GM12878 (cell line): ENCODE measurements at regions not wholly inside any gene's neighbourhood (a gene's known extent, or its start where the extent isn't known, plus 50 kb on each side); places are given as distances from the start of the nearest gene placed in this dataset.

Experiments used
- ATAC-seq: fragments of 200-7000 bp; cut with Tn5 transposase; 3 replicates; pipeline ENCODE4 v1.9.1; 2020; ENCODE audit warnings: mild to moderate bottlenecking, moderate library complexity
- BruUV-seq: library from RNA; stranded (reverse); fragments of 400-500 nt; replicated peaks from 2 replicates; lab custom pipeline; 2021; lab: Mats Ljungman, UMichigan
- CTCF ChIA-PET: fragments of 300-600 bp; sonication (Branson Sonifier 250); formaldehyde crosslinking; extraction: SDS; loops from one replicate; lab custom pipeline; 2021; ENCODE audit warnings: inconsistent platforms; lab: Yijun Ruan, JAX
- POLR2A ChIA-PET: fragments of 350-600 bp; formaldehyde crosslinking; extraction: SDS; loops from one replicate; lab custom pipeline; 2021; ENCODE audit warnings: inconsistent platforms; lab: Charles Lee
- RAD21 ChIA-PET: fragments of 300-600 bp; sonication (Branson Sonifier 250); formaldehyde crosslinking; loops from one replicate; lab custom pipeline; 2023; ENCODE audit warnings: antibody characterized with exemption; ENCODE audit not compliant: unreplicated experiment; lab: Charles Lee
- SMC1A ChIA-PET: fragments of 300-600 bp; sonication (Branson Sonifier 250); formaldehyde crosslinking; loops from one replicate; lab custom pipeline; 2023; ENCODE audit not compliant: unreplicated experiment, uncharacterized antibody; lab: Charles Lee
- DNase-seq: peaks from one replicate; pipeline ENCODE4 v3.0.0-alpha.2; 2011; ENCODE audit warnings: low read depth, low spot score
- FAIRE-seq: peaks from 3 replicates; lab custom pipeline; 2011; peaks lifted over from hg19 to GRCh38; lab: Jason Lieb, UNC
- H2AFZ ChIP-seq: 2 replicates; pipeline ENCODE4 v1.6.0; 2011; ENCODE audit warnings: low read depth, low read length, control low read depth; ENCODE audit not compliant: control insufficient read depth
- H3K27ac ChIP-seq: 2 replicates; pipeline ENCODE4 v1.5.1; 2011; ENCODE audit warnings: control low read depth; ENCODE audit not compliant: control insufficient read depth, insufficient read depth
- H3K27me3 ChIP-seq, 2 experiments: replicated peaks in 1 of 2; 2 replicates each; pipeline versions ENCODE4 v1.6.0 to v1.6.1; 2011; ENCODE audit warnings: low read length in 1 of 2; ENCODE audit not compliant: control insufficient read depth in 2 of 2, insufficient read depth in 2 of 2
- H3K36me3 ChIP-seq, 2 experiments: 2 replicates each; pipeline ENCODE4 v1.5.1; 2011; ENCODE audit warnings: low read length in 1 of 2; ENCODE audit not compliant: control insufficient read depth in 2 of 2, insufficient read depth in 2 of 2
- H3K4me1 ChIP-seq: 2 replicates; pipeline ENCODE4 v1.6.1; 2011; ENCODE audit warnings: mild to moderate bottlenecking, low read length, moderate library complexity, mixed read lengths; ENCODE audit not compliant: control insufficient read depth, insufficient read depth
- H3K4me2 ChIP-seq: 2 replicates; pipeline ENCODE4 v1.6.0; 2011; ENCODE audit warnings: control low read depth; ENCODE audit not compliant: control insufficient read depth, insufficient read depth
- H3K4me3 ChIP-seq: fragments of 200-600 bp; sonication (generic); 2 replicates; pipeline ENCODE4 v1.5.1; 2016
- H3K79me2 ChIP-seq: 2 replicates; pipeline ENCODE4 v1.6.0; 2011; ENCODE audit warnings: low read length; ENCODE audit not compliant: control insufficient read depth, insufficient read depth
- H3K9ac ChIP-seq: 2 replicates; pipeline ENCODE4 v1.8.0; 2011; ENCODE audit warnings: low read length, control low read depth, mixed read lengths; ENCODE audit not compliant: control insufficient read depth, insufficient read depth
- H3K9me3 ChIP-seq: replicated peaks from 3 replicates; pipeline ENCODE4 v1.5.1; 2011; ENCODE audit warnings: mild to moderate bottlenecking, low read length; ENCODE audit not compliant: control insufficient read depth, insufficient read depth
- H4K20me1 ChIP-seq: 2 replicates; pipeline ENCODE4 v1.6.0; 2011; ENCODE audit not compliant: control insufficient read depth, insufficient read depth
- CUX1 ChIP-seq: IDR thresholded peaks from 2 replicates; pipeline ENCODE4 v1.6.1; 2012; ENCODE audit warnings: improper control_type of control experiment, low read depth, low read length; ENCODE audit not compliant: insufficient replicate concordance
- EGR1 ChIP-seq, 2 experiments: IDR thresholded peaks; 1 replicate in 1 of 2; 2 replicates in 1 of 2; pipeline ENCODE4 v1.6.1; 2011 to 2012; ENCODE audit warnings: low read depth in 2 of 2, low read length in 2 of 2, borderline replicate concordance in 1 of 2, mild to moderate bottlenecking in 1 of 2, moderate library complexity in 1 of 2
- ESRRA ChIP-seq: IDR thresholded peaks from 2 replicates; pipeline ENCODE4 v1.6.1; 2012; ENCODE audit warnings: mild to moderate bottlenecking, low read length, improper control_type of control experiment
- HCFC1 ChIP-seq: fragments of 150-350 bp; IDR thresholded peaks from 2 replicates; pipeline ENCODE4 v1.6.1; 2014; ENCODE audit warnings: low read length
- MYB ChIP-seq: fragments of 150-350 bp; IDR thresholded peaks from 2 replicates; pipeline ENCODE4 v1.6.1; 2014; ENCODE audit warnings: mild to moderate bottlenecking, low read depth, low read length, borderline replicate concordance
- NBN ChIP-seq: fragments of 450-650 bp; IDR thresholded peaks from 2 replicates; pipeline ENCODE4 v1.6.1; 2016
- PKNOX1 ChIP-seq: fragments of 450-650 bp; IDR thresholded peaks from 2 replicates; pipeline ENCODE4 v1.6.1; 2016; ENCODE audit warnings: mild to moderate bottlenecking
- SMARCA5 ChIP-seq: fragments of 450-650 bp; IDR thresholded peaks from 2 replicates; pipeline ENCODE4 v1.6.1; 2017; ENCODE audit warnings: mild to moderate bottlenecking
- SREBF2 ChIP-seq: IDR thresholded peaks from 2 replicates; pipeline ENCODE4 v1.6.1; 2012; ENCODE audit warnings: mild to moderate bottlenecking, low read length
- SUZ12 ChIP-seq: fragments of 200-600 bp; sonication (generic); IDR thresholded peaks from one replicate; pipeline ENCODE4 v1.6.1; 2018; ENCODE audit warnings: antibody characterized with exemption, mild to moderate bottlenecking; ENCODE audit not compliant: unreplicated experiment
- ZBTB11 ChIP-seq: fragments of 450-650 bp; formaldehyde crosslinking; IDR thresholded peaks from 2 replicates; pipeline ENCODE4 v1.5.0; 2022; ENCODE audit warnings: mild to moderate bottlenecking, missing genetic modification characterization
- ZNF384 ChIP-seq: IDR thresholded peaks from 2 replicates; pipeline ENCODE4 v1.6.1; 2012; ENCODE audit warnings: low read depth, mild to moderate bottlenecking, low read length, improper control_type of control experiment, borderline replicate concordance
- WGBS: methylation state at CpG from one replicate; pipeline ENCODE4 v1.1.6; 2016; ENCODE audit warnings: low lambda C conversion rate; ENCODE audit not compliant: insufficient replicate concordance, insufficient coverage; ENCODE audit errors: missing lambda C conversion rate; 5-methylcytosine and 5-hydroxymethylcytosine counted together
- in situ Hi-C: fragments of 300-500 bp; cut with MboI; formaldehyde crosslinking; loops from 9 replicates; pipeline ENCODE4 v1.14.3; 2018; ENCODE audit warnings: mixed read lengths
- intact Hi-C: fragments of 100-400 bp; cut with micrococcal nuclease; formaldehyde crosslinking; loops from one replicate; pipeline ENCODE4 v1.14.2; 2022; ENCODE audit not compliant: unreplicated experiment

GRCh38 chr9:7303907-7304626 is 495.5 kb downstream of the DMAC1 start (continued):
- TF ChIP-seq CUX1 (no peak), HCFC1 (no peak), SMARCA5 (no peak), MYB (no peak)

GRCh38 chr9:7300484-7300883 is 499.1 kb downstream of the DMAC1 start:
- no peaks in the 10 kb centered on the region for H3K27me3 ChIP-seq
- no peak overlapping the region for H2AFZ ChIP-seq
- ChIA-PET SMC1A (interaction anchor here (0.5 to 0.6 kb wide), 2 partner anchors 28 to 66 kb away, joined by 3 read pairs; no protein-coding TSS in a partner anchor), CTCF (no interaction called here), RAD21 (interaction anchor here (1.0 kb wide), 2 partner anchors 66 to 183 kb away, joined by 3 to 4 read pairs; no protein-coding TSS in a partner anchor), POLR2A (no interaction called here)
- intact Hi-C loops, result no loop called here
- peaks cover 10% of the 10 kb centered on the region for H3K4me1 ChIP-seq
- no peaks in the 10 kb centered on the region; the same call in 2 of the 3 replicates for H3K9me3 ChIP-seq
- no TSS peak for BruUV-seq
- no peak overlapping the region for H3K9ac ChIP-seq
- H3K27ac ChIP-seq, result no peak overlapping the region
- no peaks in the 10 kb centered on the region for H3K79me2 ChIP-seq
- FAIRE-seq (no peak), ATAC-seq (peak; percentile 63), DNase-seq (peak; percentile 37)
- WGBS, result 0% methylated on average over 3 of the region's 3 CpGs
- no peak overlapping the region for H3K4me3 ChIP-seq
- H3K36me3 ChIP-seq, result no peaks in the 10 kb centered on the region
- H4K20me1 ChIP-seq, result no peaks in the 10 kb centered on the region
- no peak overlapping the region for H3K4me2 ChIP-seq
- in situ Hi-C loops, result loop anchor here (25.0 kb wide), 1 partner anchor 88 kb away; no protein-coding TSS in a partner anchor
- no peak for TF ChIP-seq ZNF384
- TF ChIP-seq ESRRA, result no peak
- no peak for TF ChIP-seq SREBF2
- no peak for TF ChIP-seq SUZ12
- no peak for TF ChIP-seq NBN
- TF ChIP-seq EGR1 (IDR thresholded peaks at IDR 0.05; ENCODE audit: borderline replicate concordance in 1 of 2, low read depth in 2 of 2, low read length in 2 of 2), result no peak
- no peak for TF ChIP-seq PKNOX1
- TF ChIP-seq ZBTB11, result no peak
